ENCODE measurements at regions not wholly inside any gene's neighbourhood (a gene's known extent, or its start where the extent isn't known, plus 50 kb on each side); places are given as distances from the start of the nearest gene placed in this dataset.

DNA sequence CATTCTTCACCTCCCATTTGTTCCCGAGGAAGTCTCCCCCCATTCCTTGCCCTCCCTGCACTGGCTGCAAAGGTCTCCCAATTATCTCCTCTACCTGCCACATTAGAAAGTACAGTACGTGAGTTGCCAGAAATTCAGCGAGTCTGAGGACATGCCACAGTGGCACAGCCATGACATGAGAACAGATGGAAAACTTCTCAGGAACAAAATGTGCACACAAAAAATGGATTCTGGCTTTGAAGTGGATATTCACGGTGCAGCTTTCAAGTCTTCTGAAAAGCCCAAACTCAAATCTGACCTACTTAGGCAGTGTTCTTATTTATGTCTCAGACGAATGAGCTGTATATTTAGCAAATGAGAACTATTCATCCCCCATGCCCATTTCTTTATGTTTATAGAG lies 269.1 kb upstream of the ARID1B start:
- 62 to 72% methylated on average over 5 of the region's 5 CpGs for WGBS, 2 donors
- H3K27ac ChIP-seq: no peak overlapping the region
- no peaks in the 10 kb centered on the region for H3K27me3 ChIP-seq
- H3K4me1 ChIP-seq: no peaks in the 10 kb centered on the region
- no peaks in the 10 kb centered on the region for H3K36me3 ChIP-seq
- DNase-seq (no peak), ATAC-seq (ENCODE audit: low FRiP score in 2 of 2) (no peak)
- no peak overlapping the region for H3K4me3 ChIP-seq
- no peaks in the 10 kb centered on the region for H3K9me3 ChIP-seq
- no peak for TF ChIP-seq EP300 (IDR thresholded peaks at IDR 0.05)
- TF ChIP-seq POLR2AphosphoS5 (IDR thresholded peaks at IDR 0.05): no peak
- no peak for TF ChIP-seq POLR2A (IDR thresholded peaks at IDR 0.05)
- TF ChIP-seq, protein P1, sequence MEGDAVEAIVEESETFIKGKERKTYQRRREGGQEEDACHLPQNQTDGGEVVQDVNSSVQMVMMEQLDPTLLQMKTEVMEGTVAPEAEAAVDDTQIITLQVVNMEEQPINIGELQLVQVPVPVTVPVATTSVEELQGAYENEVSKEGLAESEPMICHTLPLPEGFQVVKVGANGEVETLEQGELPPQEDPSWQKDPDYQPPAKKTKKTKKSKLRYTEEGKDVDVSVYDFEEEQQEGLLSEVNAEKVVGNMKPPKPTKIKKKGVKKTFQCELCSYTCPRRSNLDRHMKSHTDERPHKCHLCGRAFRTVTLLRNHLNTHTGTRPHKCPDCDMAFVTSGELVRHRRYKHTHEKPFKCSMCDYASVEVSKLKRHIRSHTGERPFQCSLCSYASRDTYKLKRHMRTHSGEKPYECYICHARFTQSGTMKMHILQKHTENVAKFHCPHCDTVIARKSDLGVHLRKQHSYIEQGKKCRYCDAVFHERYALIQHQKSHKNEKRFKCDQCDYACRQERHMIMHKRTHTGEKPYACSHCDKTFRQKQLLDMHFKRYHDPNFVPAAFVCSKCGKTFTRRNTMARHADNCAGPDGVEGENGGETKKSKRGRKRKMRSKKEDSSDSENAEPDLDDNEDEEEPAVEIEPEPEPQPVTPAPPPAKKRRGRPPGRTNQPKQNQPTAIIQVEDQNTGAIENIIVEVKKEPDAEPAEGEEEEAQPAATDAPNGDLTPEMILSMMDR (IDR thresholded peaks at IDR 0.05): no peak

DNA sequence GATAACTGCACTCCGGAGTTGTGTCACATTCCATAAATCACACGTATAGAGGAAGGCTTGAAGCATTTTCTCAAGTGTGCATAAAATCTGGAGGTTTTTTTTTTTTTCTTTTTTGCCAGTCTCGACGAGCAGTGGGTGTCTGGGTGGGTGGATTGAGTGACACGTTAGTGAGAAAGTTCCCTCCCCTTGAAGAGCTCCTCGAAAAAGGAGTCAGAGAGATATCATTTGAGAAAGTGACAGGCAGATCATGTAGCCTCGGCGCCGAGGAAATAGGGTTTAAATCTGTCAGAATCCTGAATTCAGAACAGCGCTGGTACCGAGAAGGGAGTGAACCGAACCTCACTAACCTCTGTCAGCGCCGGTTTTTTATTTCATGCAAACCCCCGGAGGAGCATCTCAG lies 269.5 kb upstream of the ARID1B start:
- WGBS, 2 donors: 75 to 77% methylated on average over 15 of the region's 15 CpGs
- Histone ChIP-seq H3K27ac (no peak overlapping the region), H3K36me3 (no peaks in the 10 kb centered on the region), H3K4me3 (no peak overlapping the region), H3K9me3 (no peaks in the 10 kb centered on the region), H3K27me3 (no peaks in the 10 kb centered on the region), H3K4me1 (no peaks in the 10 kb centered on the region)
- ATAC-seq (ENCODE audit: low FRiP score in 2 of 2) (no peak), DNase-seq (no peak)
- TF ChIP-seq, protein P1 (IDR thresholded peaks at IDR 0.05): no peak
- TF ChIP-seq EP300 (IDR thresholded peaks at IDR 0.05): no peak
- TF ChIP-seq POLR2A (IDR thresholded peaks at IDR 0.05): no peak
- TF ChIP-seq POLR2AphosphoS5 (IDR thresholded peaks at IDR 0.05): no peak

DNA sequence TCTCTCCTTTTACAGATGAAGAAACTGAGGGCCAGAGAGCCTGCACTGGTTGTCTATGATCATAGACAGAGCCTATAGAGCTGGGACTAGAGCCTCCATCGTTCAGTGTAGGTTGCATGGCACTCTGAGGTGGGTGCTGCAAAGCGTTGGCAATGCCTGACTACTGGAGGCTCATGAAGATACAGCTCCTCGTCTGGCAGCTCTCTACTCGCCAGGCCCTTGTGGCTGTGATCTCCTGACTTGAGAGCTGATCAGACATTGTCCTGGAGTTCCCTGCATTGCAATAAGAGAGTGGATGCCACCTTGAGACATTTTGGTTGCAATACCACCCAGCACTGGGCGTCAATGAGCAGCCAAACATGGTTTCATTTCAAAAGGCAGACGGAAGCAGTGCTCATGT lies 270.1 kb upstream of the ARID1B start:
- H3K27me3 ChIP-seq: no peaks in the 10 kb centered on the region
- DNase-seq: no peak
- WGBS, 2 donors: 64 to 74% methylated on average over 4 to 6 of the region's 6 CpGs
- H3K9me3 ChIP-seq: no peaks in the 10 kb centered on the region
- no peaks in the 10 kb centered on the region for H3K4me1 ChIP-seq
- H3K4me3 ChIP-seq: no peak overlapping the region
- no peaks in the 10 kb centered on the region for H3K36me3 ChIP-seq
- no peak for TF ChIP-seq EP300 (IDR thresholded peaks at IDR 0.05)
- TF ChIP-seq POLR2AphosphoS5 (IDR thresholded peaks at IDR 0.05): no peak
- TF ChIP-seq POLR2A (IDR thresholded peaks at IDR 0.05): no peak
- TF ChIP-seq, protein P1 (IDR thresholded peaks at IDR 0.05): no peak
- no peak for ATAC-seq (ENCODE audit: low FRiP score in 2 of 2)
- no peak overlapping the region for H3K27ac ChIP-seq

DNA sequence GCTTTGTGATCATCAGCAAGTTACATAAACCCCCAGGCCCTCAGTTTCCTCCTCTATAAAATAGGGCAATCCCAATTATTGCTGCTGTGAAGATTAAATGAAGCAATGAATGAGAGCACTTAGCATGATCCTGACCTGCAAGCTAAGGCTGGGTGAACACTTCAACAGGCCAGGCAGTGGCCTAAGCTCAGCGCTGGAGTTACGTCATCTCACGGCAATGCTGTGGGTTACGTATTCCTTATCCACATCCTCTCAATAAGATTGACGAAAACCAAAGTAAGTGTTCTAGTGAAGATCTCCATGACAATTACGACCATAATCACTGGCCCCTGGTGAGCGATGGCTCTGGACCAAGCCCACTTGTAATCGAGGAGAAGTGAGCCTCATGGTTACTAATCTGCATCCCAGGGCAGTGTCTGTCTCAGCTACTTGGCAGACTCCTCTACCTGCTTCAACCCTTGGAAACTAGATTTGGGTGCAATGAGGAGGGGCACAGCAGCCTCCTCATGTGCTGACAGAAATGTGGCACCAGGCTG lies 274.1 kb upstream of the ARID1B start:
- Histone ChIP-seq H3K9me3 (no peaks in the 10 kb centered on the region), H3K27me3 (no peaks in the 10 kb centered on the region), H3K4me1 (no peaks in the 10 kb centered on the region), H3K36me3 (no peaks in the 10 kb centered on the region), H3K27ac (no peak overlapping the region), H3K4me3 (no peak overlapping the region)
- DNase-seq (no peak), ATAC-seq (ENCODE audit: low FRiP score in 2 of 2) (no peak)
- TF ChIP-seq, protein P1 (IDR thresholded peaks at IDR 0.05): no peak
- TF ChIP-seq POLR2AphosphoS5 (IDR thresholded peaks at IDR 0.05) (no peak), EP300 (IDR thresholded peaks at IDR 0.05) (no peak), POLR2A (IDR thresholded peaks at IDR 0.05) (no peak)
- WGBS, 2 donors: 75 to 86% methylated on average over 8 of the region's 8 CpGs

DNA sequence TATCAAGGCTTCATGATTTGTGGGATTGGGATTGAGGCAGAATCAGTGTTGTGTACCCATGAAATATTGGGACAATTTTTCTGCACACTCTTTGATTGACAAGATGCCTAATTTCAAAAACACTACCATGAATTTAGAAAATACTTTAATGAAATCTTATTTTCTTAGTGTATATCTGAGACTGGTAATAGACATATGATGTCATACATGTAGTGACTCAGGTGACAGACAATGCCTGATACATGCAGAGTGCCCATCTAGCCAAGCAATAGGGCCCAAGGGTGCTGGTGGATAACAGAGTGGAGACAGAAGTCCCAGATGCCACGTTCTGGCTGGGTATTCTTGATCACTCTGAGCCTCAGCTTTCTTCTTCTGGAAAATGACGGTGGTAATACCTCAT lies 279.6 kb upstream of the ARID1B start:
- H3K4me3 ChIP-seq: no peak overlapping the region
- H3K27ac ChIP-seq: no peak overlapping the region
- no peak for ATAC-seq (ENCODE audit: low FRiP score in 2 of 2)
- DNase-seq: no peak
- no peaks in the 10 kb centered on the region for H3K4me1 ChIP-seq
- 84 to 87% methylated on average over 2 of the region's 2 CpGs for WGBS, 2 donors
- TF ChIP-seq POLR2A (IDR thresholded peaks at IDR 0.05) (no peak), EP300 (IDR thresholded peaks at IDR 0.05) (no peak), POLR2AphosphoS5 (IDR thresholded peaks at IDR 0.05) (no peak)
- TF ChIP-seq, protein P1 (IDR thresholded peaks at IDR 0.05): no peak
- no peaks in the 10 kb centered on the region for H3K27me3 ChIP-seq
- no peaks in the 10 kb centered on the region for H3K9me3 ChIP-seq
- H3K36me3 ChIP-seq: no peaks in the 10 kb centered on the region

All from upper lobe of left lung (tissue), 6 donors.